HCT116 (cell line): ENCODE measurements at regions not wholly inside any gene's neighbourhood (a gene's known extent, or its start where the extent isn't known, plus 50 kb on each side); places are given as distances from the start of the nearest gene placed in this dataset.

Source experiments
- ATAC-seq: fragments of 200-7000 bp; cut with Tn5 transposase; 2 replicates; pipeline ENCODE4 v1.9.1; 2020; ENCODE audit warnings: mild to moderate bottlenecking, moderate library complexity
- BruUV-seq: library from RNA; stranded (reverse); fragments of 400-500 nt; replicated peaks from 2 replicates; lab custom pipeline; 2021; lab: Mats Ljungman, UMichigan
- CTCF ChIA-PET: fragments of 300-600 bp; sonication (Branson Sonifier 250); formaldehyde crosslinking; loops from one replicate; lab custom pipeline; 2021; ENCODE audit warnings: antibody characterized with exemption; lab: Charles Lee
- POLR2A ChIA-PET: fragments of 300-600, 350-600 bp; sonication (Branson Sonifier 250); formaldehyde crosslinking; loops from one replicate; lab custom pipeline; 2021; ENCODE audit warnings: antibody characterized with exemption; lab: Charles Lee
- RAD21 ChIA-PET, 2 experiments: fragments of 300-600 bp; sonication (Branson Sonifier 250); formaldehyde crosslinking; loops; one replicate each; lab custom pipeline; 2023; ENCODE audit warnings: low total read pairs in 2 of 2; ENCODE audit not compliant: uncharacterized antibody in 2 of 2, unreplicated experiment in 2 of 2, low non-redundant PET in 1 of 2; lab: Charles Lee
- DNase-seq: peaks from one replicate; pipeline ENCODE4 v3.0.0-alpha.2; 2010; ENCODE audit warnings: low read depth, low spot score
- H2AFZ ChIP-seq: fragments of 200-600 bp; shearing (Covaris generic), sonication (generic); 2 replicates; pipeline ENCODE4 v1.6.1; 2017; ENCODE audit warnings: low read depth, mixed run types, mixed read lengths, antibody characterized with exemption, low read length; ENCODE audit not compliant: poor library complexity, severe bottlenecking
- H3K27ac ChIP-seq: 2 replicates; pipeline ENCODE4 v1.5.1; 2012; ENCODE audit warnings: low read depth, low read length
- H3K27me3 ChIP-seq: fragments of 200-600 bp; sonication (generic); 2 replicates; pipeline ENCODE4 v1.6.1; 2016; ENCODE audit warnings: mixed run types, low read length, mixed read lengths; ENCODE audit not compliant: insufficient read depth
- H3K36me3 ChIP-seq, 2 experiments: fragments of 200-500 bp in 1 of 2; fragments of 200-600 bp in 1 of 2; sonication (Bioruptor generic) in 1 of 2; sonication (generic) in 1 of 2; 2 replicates each; pipeline versions ENCODE4 v1.5.1 to v1.6.1; 2014 to 2016; ENCODE audit warnings: low read length in 2 of 2, inconsistent platforms in 1 of 2, mixed read lengths in 1 of 2, mixed run types in 1 of 2; ENCODE audit not compliant: insufficient read depth in 2 of 2, control insufficient read depth in 1 of 2
- H3K4me1 ChIP-seq, 2 experiments: fragments of 200-600 bp in 1 of 2; sonication (generic) in 1 of 2; 2 replicates each; pipeline versions ENCODE4 v1.5.1 to v1.6.1; 2012 to 2017; ENCODE audit warnings: low read length in 2 of 2, inconsistent platforms in 1 of 2, mild to moderate bottlenecking in 1 of 2, mixed read lengths in 1 of 2, mixed run types in 1 of 2, moderate library complexity in 1 of 2; ENCODE audit not compliant: insufficient read depth in 2 of 2, control insufficient read depth in 1 of 2
- H3K4me2 ChIP-seq: fragments of 200-600 bp; sonication (generic); 2 replicates; pipeline ENCODE4 v1.6.1; 2017; ENCODE audit warnings: mixed run types, low read length, mixed read lengths
- H3K4me3 ChIP-seq, 2 experiments: fragments of 200-600 bp in 1 of 2; sonication (generic) in 1 of 2; replicated peaks in 1 of 2; 2 replicates each; pipeline ENCODE4 v1.5.1; 2011 to 2016; ENCODE audit warnings: low read length in 2 of 2, control low read depth in 1 of 2, low read depth in 1 of 2, mild to moderate bottlenecking in 1 of 2, mixed read lengths in 1 of 2, mixed run types in 1 of 2
- H3K79me2 ChIP-seq: fragments of 200-600 bp; sonication (generic); 2 replicates; pipeline ENCODE4 v1.6.1; 2017; ENCODE audit warnings: mild to moderate bottlenecking, mixed run types, low read length, moderate library complexity, mixed read lengths; ENCODE audit not compliant: insufficient read depth
- H3K9ac ChIP-seq: fragments of 200-600 bp; sonication (generic); 2 replicates; pipeline ENCODE4 v1.6.1; 2016; ENCODE audit warnings: low read length, mixed read lengths
- H3K9me2 ChIP-seq: fragments of 200-600 bp; sonication (generic), shearing (Covaris generic); 2 replicates; pipeline ENCODE4 v1.6.1; 2017; ENCODE audit warnings: mixed run types, mild to moderate bottlenecking, moderate library complexity; ENCODE audit not compliant: insufficient read depth
- H3K9me3 ChIP-seq, 2 experiments: fragments of 200-500 bp in 1 of 2; fragments of 200-600 bp in 1 of 2; sonication (Bioruptor generic) in 1 of 2; sonication (generic) in 1 of 2; 2 replicates each; pipeline ENCODE4 v1.6.1; 2014 to 2017; ENCODE audit warnings: low read length in 2 of 2, mixed read lengths in 2 of 2, inconsistent platforms in 1 of 2, low read depth in 1 of 2, mild to moderate bottlenecking in 1 of 2, mixed run types in 1 of 2, moderate library complexity in 1 of 2; ENCODE audit not compliant: control insufficient read depth in 1 of 2, insufficient read depth in 1 of 2
- H4K20me1 ChIP-seq: fragments of 200-600 bp; sonication (generic), shearing (Covaris generic); 2 replicates; pipeline ENCODE4 v1.6.1; 2017; ENCODE audit warnings: mixed run types, mild to moderate bottlenecking, moderate library complexity; ENCODE audit not compliant: insufficient read depth
- CEBPB ChIP-seq: IDR thresholded peaks from 2 replicates; pipeline ENCODE4 v1.6.1; 2012; ENCODE audit warnings: low read depth
- ELF1 ChIP-seq: IDR thresholded peaks from 2 replicates; pipeline ENCODE4 v1.6.1; 2012; ENCODE audit warnings: low read depth, borderline replicate concordance
- FOSL1 ChIP-seq: IDR thresholded peaks from 2 replicates; pipeline ENCODE4 v1.6.1; 2012; ENCODE audit warnings: low read depth
- RAD21 ChIP-seq: IDR thresholded peaks from 2 replicates; pipeline ENCODE4 v1.6.1; 2012; ENCODE audit warnings: low read depth, mild to moderate bottlenecking
- REST ChIP-seq: IDR thresholded peaks from 2 replicates; pipeline ENCODE4 v1.6.1; 2012; ENCODE audit warnings: low read depth
- TCF7L2 ChIP-seq: IDR thresholded peaks from 2 replicates; pipeline ENCODE4 v1.7.0; 2011; ENCODE audit warnings: borderline replicate concordance, inconsistent platforms; ENCODE audit not compliant: insufficient read depth, insufficient read length; ENCODE audit errors: extremely low read depth
- YY1 ChIP-seq: IDR thresholded peaks from 2 replicates; pipeline ENCODE4 v1.6.1; 2011; ENCODE audit warnings: low read length, low read depth, moderate library complexity, mild to moderate bottlenecking; ENCODE audit not compliant: insufficient replicate concordance; ENCODE audit errors: extremely low read depth
- ZBTB33 ChIP-seq: IDR thresholded peaks from 2 replicates; pipeline ENCODE4 v1.6.1; 2011; ENCODE audit warnings: mild to moderate bottlenecking, low read length, moderate library complexity; ENCODE audit not compliant: insufficient replicate concordance; ENCODE audit errors: extremely low read depth
- ZFX ChIP-seq: fragments of 450-650 bp; IDR thresholded peaks from 2 replicates; pipeline ENCODE4 v1.6.1; 2017
- intact Hi-C: fragments of 100-400 bp; cut with micrococcal nuclease; formaldehyde crosslinking; loops from 2 replicates; pipeline ENCODE4 v1.10.0; 2022

GRCh38 chr5:165538065-165538464 lies 2032.6 kb downstream of the MAT2B start:
- Histone ChIP-seq H3K9ac (no peak overlapping the region), H3K36me3 (no peaks in the 10 kb centered on the region), H2AFZ (no peak overlapping the region), H3K4me3 (no peak overlapping the region), H3K27ac (no peak overlapping the region), H3K9me3 (peaks cover 0 to 5% of the 10 kb centered on the region in 2 experiments; a peak in 2 of 4 replicates), H3K4me1 (no peaks in the 10 kb centered on the region), H3K9me2 (no peaks in the 10 kb centered on the region), H3K27me3 (no peaks in the 10 kb centered on the region), H4K20me1 (no peaks in the 10 kb centered on the region), H3K4me2 (no peak overlapping the region), H3K79me2 (no peaks in the 10 kb centered on the region)
- intact Hi-C loops: no loop called here
- DNase-seq: no peak
- ChIA-PET POLR2A (no interaction called here), CTCF (no interaction called here), RAD21 (no interaction called here)
- no peak for ATAC-seq
- BruUV-seq: no TSS peak
- TF ChIP-seq RAD21 (no peak), ELF1 (no peak), ZFX (no peak), REST (no peak), CEBPB (no peak), ZBTB33 (no peak), TCF7L2 (no peak), YY1 (no peak), FOSL1 (no peak)
